ENCODE measurements at regions not wholly inside any gene's neighbourhood (a gene's known extent, or its start where the extent isn't known, plus 50 kb on each side); places are given as distances from the start of the nearest gene placed in this dataset.

DNA sequence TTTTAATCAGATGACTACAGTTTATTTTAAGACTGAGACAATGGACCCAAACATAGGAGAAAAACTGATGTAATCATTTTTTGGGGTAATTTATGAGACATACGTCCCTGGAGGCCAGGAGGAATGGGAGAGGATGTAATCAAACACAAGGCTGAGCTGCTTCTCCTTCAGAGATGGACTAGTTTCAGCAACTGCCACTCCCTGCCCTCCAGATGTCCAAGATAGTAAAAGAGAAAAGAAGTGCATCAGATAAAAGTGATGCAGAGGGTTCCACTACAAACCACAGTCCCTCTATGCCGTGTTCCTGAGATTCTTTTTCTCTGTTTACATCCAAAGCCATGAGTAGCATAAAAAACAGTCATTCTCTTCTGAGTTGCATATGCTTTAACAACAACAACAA lies 101.1 kb downstream of the DACT1 start:
- H3K27ac ChIP-seq (ENCODE audit: low read depth, low read length), result no peak overlapping the region
- POLR2A ChIA-PET, result no interaction called here
- H3K9me3 ChIP-seq (ENCODE audit: control insufficient read depth in 1 of 2, insufficient read depth in 1 of 2, low read depth in 1 of 2, low read length in 2 of 2), result no peaks in the 10 kb centered on the region
- H3K9me2 ChIP-seq (ENCODE audit: insufficient read depth), result no peaks in the 10 kb centered on the region
- no peaks in the 10 kb centered on the region for H4K20me1 ChIP-seq (ENCODE audit: insufficient read depth)
- no peaks in the 10 kb centered on the region; the same call in 1 of the 2 replicates for H3K27me3 ChIP-seq (ENCODE audit: insufficient read depth, low read length)
- H3K4me1 ChIP-seq (ENCODE audit: control insufficient read depth in 1 of 2, insufficient read depth in 2 of 2, low read length in 2 of 2), result peaks cover 0 to 10% of the 10 kb centered on the region in 2 experiments; a peak in 2 of 4 replicates
- no peak for ATAC-seq
- no peaks in the 10 kb centered on the region for H3K79me2 ChIP-seq (ENCODE audit: insufficient read depth, low read length)
- intact Hi-C loops (cut with micrococcal nuclease), result no loop called here
- RAD21 ChIA-PET (ENCODE audit: low non-redundant PET in 1 of 2, low total read pairs in 2 of 2, uncharacterized antibody in 2 of 2, unreplicated experiment in 2 of 2), result no interaction called here
- no peak overlapping the region for H3K4me2 ChIP-seq (ENCODE audit: low read length)
- H3K4me3 ChIP-seq (replicated peaks in 1 of 2; ENCODE audit: low read depth in 1 of 2, low read length in 2 of 2), result no peak overlapping the region
- DNase-seq (ENCODE audit: low read depth, low spot score), result no peak
- BruUV-seq (replicated peaks), result no TSS peak
- H2AFZ ChIP-seq (ENCODE audit: low read depth, low read length, poor library complexity, severe bottlenecking), result no peak overlapping the region
- TF ChIP-seq YY1 (IDR thresholded peaks at IDR 0.05; ENCODE audit: extremely low read depth, insufficient replicate concordance, low read depth, low read length) (no peak), SP1 (IDR thresholded peaks at IDR 0.05; ENCODE audit: low read depth) (no peak)
- TF ChIP-seq, protein P1, sequence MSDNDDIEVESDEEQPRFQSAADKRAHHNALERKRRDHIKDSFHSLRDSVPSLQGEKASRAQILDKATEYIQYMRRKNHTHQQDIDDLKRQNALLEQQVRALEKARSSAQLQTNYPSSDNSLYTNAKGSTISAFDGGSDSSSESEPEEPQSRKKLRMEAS (IDR thresholded peaks at IDR 0.05), result no peak
- H3K36me3 ChIP-seq (ENCODE audit: control insufficient read depth in 1 of 2, insufficient read depth in 2 of 2, low read length in 2 of 2), result no peaks in the 10 kb centered on the region
- H3K9ac ChIP-seq (ENCODE audit: low read length), result no peak overlapping the region
- CTCF ChIA-PET, result no interaction called here

DNA sequence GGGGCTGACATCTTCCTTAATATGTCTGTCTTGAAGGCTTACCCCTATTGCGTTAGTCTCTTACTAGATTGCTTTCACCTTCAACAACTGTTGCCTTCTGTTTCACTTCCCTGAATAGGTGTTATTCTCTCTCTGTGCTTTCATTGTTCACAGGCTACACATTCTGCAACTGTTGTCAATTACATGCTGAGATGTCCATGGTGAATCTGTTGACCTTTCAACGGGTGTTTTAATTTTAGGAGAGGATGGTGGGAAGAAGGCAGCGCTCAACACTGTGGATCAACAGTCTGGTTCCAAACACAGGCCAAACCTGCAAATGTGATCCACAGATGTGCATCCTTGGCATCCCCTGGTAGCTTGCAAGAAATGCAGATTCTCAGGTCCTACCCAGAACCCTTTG lies 101.9 kb downstream of the DACT1 start:
- Histone ChIP-seq H3K4me3 (replicated peaks in 1 of 2; ENCODE audit: low read depth in 1 of 2, low read length in 2 of 2) (no peak overlapping the region), H3K79me2 (ENCODE audit: insufficient read depth, low read length) (no peaks in the 10 kb centered on the region), H3K9ac (ENCODE audit: low read length) (no peak overlapping the region), H3K4me1 (ENCODE audit: control insufficient read depth in 1 of 2, insufficient read depth in 2 of 2, low read length in 2 of 2) (peaks cover 0 to 10% of the 10 kb centered on the region in 2 experiments; a peak in 2 of 4 replicates), H3K27me3 (ENCODE audit: insufficient read depth, low read length) (no peaks in the 10 kb centered on the region; the same call in 1 of the 2 replicates), H4K20me1 (ENCODE audit: insufficient read depth) (no peaks in the 10 kb centered on the region), H2AFZ (ENCODE audit: low read depth, low read length, poor library complexity, severe bottlenecking) (no peak overlapping the region), H3K9me3 (ENCODE audit: control insufficient read depth in 1 of 2, insufficient read depth in 1 of 2, low read depth in 1 of 2, low read length in 2 of 2) (no peaks in the 10 kb centered on the region), H3K4me2 (ENCODE audit: low read length) (no peak overlapping the region), H3K9me2 (ENCODE audit: insufficient read depth) (no peaks in the 10 kb centered on the region), H3K36me3 (ENCODE audit: control insufficient read depth in 1 of 2, insufficient read depth in 2 of 2, low read length in 2 of 2) (no peaks in the 10 kb centered on the region), H3K27ac (ENCODE audit: low read depth, low read length) (no peak overlapping the region)
- intact Hi-C loops (cut with micrococcal nuclease), result no loop called here
- CTCF ChIA-PET, result no interaction called here
- RAD21 ChIA-PET (ENCODE audit: low non-redundant PET in 1 of 2, low total read pairs in 2 of 2, uncharacterized antibody in 2 of 2, unreplicated experiment in 2 of 2), result no interaction called here
- BruUV-seq (replicated peaks), result no TSS peak
- no peak for DNase-seq (ENCODE audit: low read depth, low spot score)
- ATAC-seq, result no peak
- POLR2A ChIA-PET, result no interaction called here
- TF ChIP-seq, protein P1 (IDR thresholded peaks at IDR 0.05), result no peak
- TF ChIP-seq, protein P2, sequence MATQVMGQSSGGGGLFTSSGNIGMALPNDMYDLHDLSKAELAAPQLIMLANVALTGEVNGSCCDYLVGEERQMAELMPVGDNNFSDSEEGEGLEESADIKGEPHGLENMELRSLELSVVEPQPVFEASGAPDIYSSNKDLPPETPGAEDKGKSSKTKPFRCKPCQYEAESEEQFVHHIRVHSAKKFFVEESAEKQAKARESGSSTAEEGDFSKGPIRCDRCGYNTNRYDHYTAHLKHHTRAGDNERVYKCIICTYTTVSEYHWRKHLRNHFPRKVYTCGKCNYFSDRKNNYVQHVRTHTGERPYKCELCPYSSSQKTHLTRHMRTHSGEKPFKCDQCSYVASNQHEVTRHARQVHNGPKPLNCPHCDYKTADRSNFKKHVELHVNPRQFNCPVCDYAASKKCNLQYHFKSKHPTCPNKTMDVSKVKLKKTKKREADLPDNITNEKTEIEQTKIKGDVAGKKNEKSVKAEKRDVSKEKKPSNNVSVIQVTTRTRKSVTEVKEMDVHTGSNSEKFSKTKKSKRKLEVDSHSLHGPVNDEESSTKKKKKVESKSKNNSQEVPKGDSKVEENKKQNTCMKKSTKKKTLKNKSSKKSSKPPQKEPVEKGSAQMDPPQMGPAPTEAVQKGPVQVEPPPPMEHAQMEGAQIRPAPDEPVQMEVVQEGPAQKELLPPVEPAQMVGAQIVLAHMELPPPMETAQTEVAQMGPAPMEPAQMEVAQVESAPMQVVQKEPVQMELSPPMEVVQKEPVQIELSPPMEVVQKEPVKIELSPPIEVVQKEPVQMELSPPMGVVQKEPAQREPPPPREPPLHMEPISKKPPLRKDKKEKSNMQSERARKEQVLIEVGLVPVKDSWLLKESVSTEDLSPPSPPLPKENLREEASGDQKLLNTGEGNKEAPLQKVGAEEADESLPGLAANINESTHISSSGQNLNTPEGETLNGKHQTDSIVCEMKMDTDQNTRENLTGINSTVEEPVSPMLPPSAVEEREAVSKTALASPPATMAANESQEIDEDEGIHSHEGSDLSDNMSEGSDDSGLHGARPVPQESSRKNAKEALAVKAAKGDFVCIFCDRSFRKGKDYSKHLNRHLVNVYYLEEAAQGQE (IDR thresholded peaks at IDR 0.05; ENCODE audit: low read depth), result no peak
- TF ChIP-seq EZH2 (IDR thresholded peaks at IDR 0.05) (no peak), RAD21 (IDR thresholded peaks at IDR 0.05; ENCODE audit: low read depth) (no peak), CEBPB (IDR thresholded peaks at IDR 0.05; ENCODE audit: low read depth) (no peak), SIN3A (IDR thresholded peaks at IDR 0.05; ENCODE audit: low read depth) (no peak), CBX3 (IDR thresholded peaks at IDR 0.05; ENCODE audit: low read depth) (no peak)
- TF ChIP-seq, protein P3, sequence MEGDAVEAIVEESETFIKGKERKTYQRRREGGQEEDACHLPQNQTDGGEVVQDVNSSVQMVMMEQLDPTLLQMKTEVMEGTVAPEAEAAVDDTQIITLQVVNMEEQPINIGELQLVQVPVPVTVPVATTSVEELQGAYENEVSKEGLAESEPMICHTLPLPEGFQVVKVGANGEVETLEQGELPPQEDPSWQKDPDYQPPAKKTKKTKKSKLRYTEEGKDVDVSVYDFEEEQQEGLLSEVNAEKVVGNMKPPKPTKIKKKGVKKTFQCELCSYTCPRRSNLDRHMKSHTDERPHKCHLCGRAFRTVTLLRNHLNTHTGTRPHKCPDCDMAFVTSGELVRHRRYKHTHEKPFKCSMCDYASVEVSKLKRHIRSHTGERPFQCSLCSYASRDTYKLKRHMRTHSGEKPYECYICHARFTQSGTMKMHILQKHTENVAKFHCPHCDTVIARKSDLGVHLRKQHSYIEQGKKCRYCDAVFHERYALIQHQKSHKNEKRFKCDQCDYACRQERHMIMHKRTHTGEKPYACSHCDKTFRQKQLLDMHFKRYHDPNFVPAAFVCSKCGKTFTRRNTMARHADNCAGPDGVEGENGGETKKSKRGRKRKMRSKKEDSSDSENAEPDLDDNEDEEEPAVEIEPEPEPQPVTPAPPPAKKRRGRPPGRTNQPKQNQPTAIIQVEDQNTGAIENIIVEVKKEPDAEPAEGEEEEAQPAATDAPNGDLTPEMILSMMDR (IDR thresholded peaks at IDR 0.05 in 2 of 3, conservative IDR thresholded peaks at IDR 0.05 in 1 of 3; ENCODE audit: borderline replicate concordance in 1 of 3, insufficient read depth in 1 of 3, low read depth in 2 of 3, low read length in 2 of 3), result no peak
- TF ChIP-seq, protein P4, sequence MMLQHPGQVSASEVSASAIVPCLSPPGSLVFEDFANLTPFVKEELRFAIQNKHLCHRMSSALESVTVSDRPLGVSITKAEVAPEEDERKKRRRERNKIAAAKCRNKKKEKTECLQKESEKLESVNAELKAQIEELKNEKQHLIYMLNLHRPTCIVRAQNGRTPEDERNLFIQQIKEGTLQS (IDR thresholded peaks at IDR 0.05), result no peak
